K562 (cell line): ENCODE measurements at regions not wholly inside any gene's neighbourhood (a gene's known extent, or its start where the extent isn't known, plus 50 kb on each side); places are given as distances from the start of the nearest gene placed in this dataset.

Source experiments
- CHD2 ChIP-seq: IDR thresholded peaks from 2 replicates; pipeline ENCODE4 v1.6.1; 2011; ENCODE audit warnings: low read depth, low read length
- NFYB ChIP-seq: IDR thresholded peaks from 2 replicates; pipeline ENCODE4 v1.6.1; 2011; ENCODE audit warnings: mild to moderate bottlenecking, moderate library complexity; ENCODE audit not compliant: insufficient read length; ENCODE audit errors: extremely low read depth
- SIN3A ChIP-seq, 2 experiments: fragments of 150-350 bp in 1 of 2; IDR thresholded peaks; 2 replicates each; pipeline ENCODE4 v1.6.1; 2011 to 2016; ENCODE audit warnings: borderline replicate concordance in 2 of 2, low read depth in 2 of 2, low read length in 2 of 2, mild to moderate bottlenecking in 2 of 2, moderate library complexity in 2 of 2; ENCODE audit not compliant: control insufficient read depth in 1 of 2
- ZFP36 ChIP-seq: fragments of 150-350 bp; IDR thresholded peaks from 2 replicates; pipeline ENCODE4 v1.6.1; 2018; ENCODE audit warnings: low read length, low read depth; ENCODE audit not compliant: partially characterized antibody
- ZNF274 ChIP-seq: IDR thresholded peaks from 2 replicates; pipeline ENCODE4 v1.6.1; 2011; ENCODE audit warnings: low read depth, mild to moderate bottlenecking, low read length, moderate library complexity, borderline replicate concordance
- TF ChIP-seq, protein P1 (sequence below): IDR thresholded peaks from 3 replicates; pipeline ENCODE4 v1.6.1; 2011; ENCODE audit warnings: borderline replicate concordance, mild to moderate bottlenecking, moderate library complexity; ENCODE audit not compliant: insufficient read length; ENCODE audit errors: extremely low read depth
- TF ChIP-seq, protein P2 (sequence below): fragments of 250-450 bp; sonication (Bioruptor Pico); IDR thresholded peaks from 2 replicates; pipeline ENCODE4 v1.5.0; 2020; ENCODE audit warnings: mild to moderate bottlenecking, borderline replicate concordance
- TF ChIP-seq, protein P3 (sequence below), 3 experiments: IDR thresholded peaks in 2 of 3; conservative IDR thresholded peaks in 1 of 3; 2 replicates each; pipeline ENCODE4 v1.5.1; 2011 to 2012; ENCODE audit warnings: low read length in 3 of 3, mild to moderate bottlenecking in 3 of 3, control low read depth in 2 of 3, improper control_type of control experiment in 1 of 3, inconsistent platforms in 1 of 3, low read depth in 1 of 3, mixed read lengths in 1 of 3, moderate library complexity in 1 of 3; ENCODE audit not compliant: insufficient read depth in 2 of 3

DNA sequence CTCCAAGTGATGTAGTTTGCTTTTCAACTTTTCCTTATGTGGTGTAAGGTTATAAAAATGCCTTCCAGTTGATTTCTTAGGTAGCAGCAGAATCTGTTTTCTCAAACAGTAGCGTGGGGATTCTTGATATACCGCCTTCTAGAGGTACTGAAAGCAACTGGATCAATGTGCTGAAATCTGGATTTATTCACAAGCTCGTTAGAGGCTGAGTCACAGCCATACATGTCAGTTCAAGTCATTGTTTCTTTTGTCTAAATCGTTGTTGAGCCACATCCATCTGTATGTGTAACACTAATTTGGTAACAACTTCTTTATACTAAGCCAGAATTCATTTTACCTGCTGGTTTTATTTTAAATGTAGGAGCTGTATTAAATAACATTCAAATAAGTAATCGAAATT lies 200.0 kb upstream of the MAD2L1 start:
- TF ChIP-seq ZNF274 (no peak), SIN3A (IDR thresholded peaks at IDR 0.05; ENCODE audit: borderline replicate concordance in 2 of 2, control insufficient read depth in 1 of 2, low read depth in 2 of 2, low read length in 2 of 2) (no peak), NFYB (no peak), CHD2 (no peak), ZFP36 (no peak)
- TF ChIP-seq, protein P1, sequence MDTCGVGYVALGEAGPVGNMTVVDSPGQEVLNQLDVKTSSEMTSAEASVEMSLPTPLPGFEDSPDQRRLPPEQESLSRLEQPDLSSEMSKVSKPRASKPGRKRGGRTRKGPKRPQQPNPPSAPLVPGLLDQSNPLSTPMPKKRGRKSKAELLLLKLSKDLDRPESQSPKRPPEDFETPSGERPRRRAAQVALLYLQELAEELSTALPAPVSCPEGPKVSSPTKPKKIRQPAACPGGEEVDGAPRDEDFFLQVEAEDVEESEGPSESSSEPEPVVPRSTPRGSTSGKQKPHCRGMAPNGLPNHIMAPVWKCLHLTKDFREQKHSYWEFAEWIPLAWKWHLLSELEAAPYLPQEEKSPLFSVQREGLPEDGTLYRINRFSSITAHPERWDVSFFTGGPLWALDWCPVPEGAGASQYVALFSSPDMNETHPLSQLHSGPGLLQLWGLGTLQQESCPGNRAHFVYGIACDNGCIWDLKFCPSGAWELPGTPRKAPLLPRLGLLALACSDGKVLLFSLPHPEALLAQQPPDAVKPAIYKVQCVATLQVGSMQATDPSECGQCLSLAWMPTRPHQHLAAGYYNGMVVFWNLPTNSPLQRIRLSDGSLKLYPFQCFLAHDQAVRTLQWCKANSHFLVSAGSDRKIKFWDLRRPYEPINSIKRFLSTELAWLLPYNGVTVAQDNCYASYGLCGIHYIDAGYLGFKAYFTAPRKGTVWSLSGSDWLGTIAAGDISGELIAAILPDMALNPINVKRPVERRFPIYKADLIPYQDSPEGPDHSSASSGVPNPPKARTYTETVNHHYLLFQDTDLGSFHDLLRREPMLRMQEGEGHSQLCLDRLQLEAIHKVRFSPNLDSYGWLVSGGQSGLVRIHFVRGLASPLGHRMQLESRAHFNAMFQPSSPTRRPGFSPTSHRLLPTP: no peak
- TF ChIP-seq, protein P2, sequence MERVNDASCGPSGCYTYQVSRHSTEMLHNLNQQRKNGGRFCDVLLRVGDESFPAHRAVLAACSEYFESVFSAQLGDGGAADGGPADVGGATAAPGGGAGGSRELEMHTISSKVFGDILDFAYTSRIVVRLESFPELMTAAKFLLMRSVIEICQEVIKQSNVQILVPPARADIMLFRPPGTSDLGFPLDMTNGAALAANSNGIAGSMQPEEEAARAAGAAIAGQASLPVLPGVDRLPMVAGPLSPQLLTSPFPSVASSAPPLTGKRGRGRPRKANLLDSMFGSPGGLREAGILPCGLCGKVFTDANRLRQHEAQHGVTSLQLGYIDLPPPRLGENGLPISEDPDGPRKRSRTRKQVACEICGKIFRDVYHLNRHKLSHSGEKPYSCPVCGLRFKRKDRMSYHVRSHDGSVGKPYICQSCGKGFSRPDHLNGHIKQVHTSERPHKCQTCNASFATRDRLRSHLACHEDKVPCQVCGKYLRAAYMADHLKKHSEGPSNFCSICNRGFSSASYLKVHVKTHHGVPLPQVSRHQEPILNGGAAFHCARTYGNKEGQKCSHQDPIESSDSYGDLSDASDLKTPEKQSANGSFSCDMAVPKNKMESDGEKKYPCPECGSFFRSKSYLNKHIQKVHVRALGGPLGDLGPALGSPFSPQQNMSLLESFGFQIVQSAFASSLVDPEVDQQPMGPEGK (CRISPR knock-in tag): no peak
- TF ChIP-seq, protein P3, sequence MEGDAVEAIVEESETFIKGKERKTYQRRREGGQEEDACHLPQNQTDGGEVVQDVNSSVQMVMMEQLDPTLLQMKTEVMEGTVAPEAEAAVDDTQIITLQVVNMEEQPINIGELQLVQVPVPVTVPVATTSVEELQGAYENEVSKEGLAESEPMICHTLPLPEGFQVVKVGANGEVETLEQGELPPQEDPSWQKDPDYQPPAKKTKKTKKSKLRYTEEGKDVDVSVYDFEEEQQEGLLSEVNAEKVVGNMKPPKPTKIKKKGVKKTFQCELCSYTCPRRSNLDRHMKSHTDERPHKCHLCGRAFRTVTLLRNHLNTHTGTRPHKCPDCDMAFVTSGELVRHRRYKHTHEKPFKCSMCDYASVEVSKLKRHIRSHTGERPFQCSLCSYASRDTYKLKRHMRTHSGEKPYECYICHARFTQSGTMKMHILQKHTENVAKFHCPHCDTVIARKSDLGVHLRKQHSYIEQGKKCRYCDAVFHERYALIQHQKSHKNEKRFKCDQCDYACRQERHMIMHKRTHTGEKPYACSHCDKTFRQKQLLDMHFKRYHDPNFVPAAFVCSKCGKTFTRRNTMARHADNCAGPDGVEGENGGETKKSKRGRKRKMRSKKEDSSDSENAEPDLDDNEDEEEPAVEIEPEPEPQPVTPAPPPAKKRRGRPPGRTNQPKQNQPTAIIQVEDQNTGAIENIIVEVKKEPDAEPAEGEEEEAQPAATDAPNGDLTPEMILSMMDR (IDR thresholded peaks at IDR 0.05 in 2 of 3, conservative IDR thresholded peaks at IDR 0.05 in 1 of 3; ENCODE audit: insufficient read depth in 2 of 3, low read depth in 1 of 3, low read length in 3 of 3): no peak
